Mucosa of gallbladder (tissue), 1 donor: ENCODE measurements at regions not wholly inside any gene's neighbourhood (a gene's known extent, or its start where the extent isn't known, plus 50 kb on each side); places are given as distances from the start of the nearest gene placed in this dataset.

Experiments used
- DNase-seq: peaks from one replicate; pipeline ENCODE4 v3.0.0-alpha.2; 2020; ENCODE audit warnings: low spot score
- donor health status: DM: no; HTN: no; CAD: no.

DNA sequence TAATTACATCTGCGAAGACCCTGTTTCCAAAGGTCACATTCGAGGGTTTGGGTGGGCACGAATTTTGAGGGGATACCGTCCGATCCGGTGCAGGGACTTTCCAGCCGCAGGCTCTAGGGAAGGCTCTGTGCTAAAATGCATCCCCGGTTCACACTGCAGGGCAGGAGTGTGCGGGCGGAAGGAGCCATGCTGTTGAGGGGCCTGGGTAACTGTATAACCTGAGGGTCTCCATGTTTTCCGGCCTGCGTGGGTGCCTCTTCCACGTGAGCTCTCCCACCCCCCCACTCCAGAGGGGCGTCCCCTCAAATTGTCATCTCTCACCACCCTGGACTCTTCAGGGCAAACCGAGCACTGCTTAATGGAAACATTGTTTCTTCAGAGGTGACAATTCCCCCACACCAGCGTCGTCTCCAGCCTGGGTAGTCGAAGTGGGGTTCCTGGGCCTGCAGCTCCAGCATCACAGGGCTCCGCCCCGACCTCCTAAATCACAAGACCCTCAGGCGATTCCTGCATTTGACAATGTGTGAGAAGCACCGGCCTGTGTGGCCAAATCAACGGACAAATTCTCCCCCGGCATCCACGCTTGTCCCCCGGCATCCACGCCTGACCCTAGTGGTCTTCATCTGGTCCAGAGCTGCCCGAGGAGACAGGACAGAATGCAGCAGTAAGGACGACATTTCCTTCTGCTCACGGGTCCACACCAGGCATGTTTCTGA lies 51.2 kb downstream of the FOXL3 start:
- no peak for DNase-seq

DNA sequence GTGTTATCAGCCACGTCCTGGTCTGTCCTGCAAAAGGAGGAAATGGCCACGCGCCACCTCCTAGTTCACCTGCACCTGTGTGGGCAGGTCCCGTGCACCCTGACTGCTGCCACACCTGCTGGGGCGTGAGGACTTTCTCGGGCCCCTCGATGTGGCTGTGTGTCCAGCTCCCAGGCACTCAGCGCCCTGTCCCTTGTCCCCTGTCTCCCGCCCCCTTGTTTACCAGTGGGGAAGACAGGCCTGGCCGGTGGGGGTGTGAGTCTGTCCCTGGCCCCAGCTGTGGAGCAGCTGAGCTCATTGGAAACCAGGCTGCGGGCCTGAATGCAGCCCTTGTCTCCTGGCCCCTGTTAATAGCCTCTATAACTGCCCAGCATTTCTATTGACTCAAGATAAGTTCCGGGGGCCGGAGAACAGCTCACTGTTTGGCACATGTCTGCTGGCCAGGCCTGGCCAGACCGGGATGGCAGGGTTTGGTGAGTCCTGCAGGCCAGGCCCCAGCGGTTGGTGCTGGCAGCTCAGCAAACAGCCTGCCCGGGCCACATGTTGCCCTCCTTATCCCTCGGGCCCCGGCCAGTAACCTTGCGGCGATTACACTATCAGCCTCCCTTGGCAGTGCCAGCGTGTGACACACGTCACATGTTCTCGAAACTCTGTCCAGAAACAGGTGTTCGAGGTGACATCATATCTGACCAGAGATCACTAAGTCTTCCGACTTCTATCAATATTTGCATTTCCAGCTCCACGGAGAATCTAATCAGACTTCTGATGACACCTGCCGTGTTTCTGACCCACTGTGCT lies 52.1 kb downstream of the FOXL3 start:
- peak; percentile 87 for DNase-seq

DNA sequence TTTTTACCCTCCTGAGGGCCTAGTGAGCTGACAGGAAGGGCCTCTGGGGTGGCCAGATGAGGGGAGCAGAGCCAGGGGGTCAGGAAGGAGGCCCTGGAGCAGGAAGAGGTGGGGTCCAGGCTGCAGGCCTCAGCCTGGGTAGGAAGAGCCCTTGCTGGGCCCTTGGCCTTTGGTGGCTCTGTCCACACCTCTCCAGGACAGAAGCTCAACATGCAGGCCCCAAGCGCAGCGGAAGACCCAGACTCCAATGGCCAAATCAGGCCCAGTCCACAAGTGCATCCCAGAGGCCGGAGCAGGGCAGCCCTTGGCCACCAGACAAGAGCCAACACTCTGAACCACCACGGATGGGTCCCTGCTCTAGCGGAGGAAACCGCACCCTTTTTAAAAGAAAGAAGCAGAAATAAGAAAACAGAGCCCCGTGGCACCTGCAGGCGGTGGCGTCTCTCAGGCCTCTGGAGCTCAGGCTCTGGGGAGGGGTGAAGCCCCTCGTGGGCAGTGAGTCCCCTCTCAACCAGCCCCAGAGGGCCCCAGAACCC lies 52.8 kb downstream of the FOXL3 start:
- no peak for DNase-seq

DNA sequence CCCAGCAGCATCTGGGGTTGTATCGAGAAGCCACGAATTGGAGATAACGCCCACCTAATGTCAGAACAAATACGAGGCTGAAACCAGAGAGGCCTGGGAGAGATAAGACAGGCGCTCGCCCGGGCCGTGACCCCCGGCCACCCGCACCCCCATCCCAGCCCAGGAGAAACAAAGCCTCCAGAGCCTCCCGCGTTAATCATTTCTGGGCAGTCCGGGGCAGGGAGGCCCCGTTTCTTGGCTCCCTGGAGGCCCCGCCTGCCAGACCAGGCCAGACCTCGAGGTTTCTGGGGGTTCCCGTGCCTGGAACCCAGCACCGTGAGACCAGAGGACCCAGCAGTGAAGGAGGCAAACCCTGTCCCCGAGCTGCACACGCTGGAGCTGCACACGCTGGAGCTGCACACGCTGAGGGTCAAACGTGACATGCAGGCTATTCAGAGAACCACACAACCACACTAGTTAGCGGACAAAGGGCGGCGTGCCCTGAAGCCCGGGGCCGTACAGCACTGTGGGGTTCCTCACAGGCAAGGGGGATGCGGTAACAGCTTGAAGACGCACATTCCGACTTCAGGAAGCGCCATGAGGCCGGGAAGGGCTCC lies 53.4 kb downstream of the FOXL3 start:
- DNase-seq, result no peak

DNA sequence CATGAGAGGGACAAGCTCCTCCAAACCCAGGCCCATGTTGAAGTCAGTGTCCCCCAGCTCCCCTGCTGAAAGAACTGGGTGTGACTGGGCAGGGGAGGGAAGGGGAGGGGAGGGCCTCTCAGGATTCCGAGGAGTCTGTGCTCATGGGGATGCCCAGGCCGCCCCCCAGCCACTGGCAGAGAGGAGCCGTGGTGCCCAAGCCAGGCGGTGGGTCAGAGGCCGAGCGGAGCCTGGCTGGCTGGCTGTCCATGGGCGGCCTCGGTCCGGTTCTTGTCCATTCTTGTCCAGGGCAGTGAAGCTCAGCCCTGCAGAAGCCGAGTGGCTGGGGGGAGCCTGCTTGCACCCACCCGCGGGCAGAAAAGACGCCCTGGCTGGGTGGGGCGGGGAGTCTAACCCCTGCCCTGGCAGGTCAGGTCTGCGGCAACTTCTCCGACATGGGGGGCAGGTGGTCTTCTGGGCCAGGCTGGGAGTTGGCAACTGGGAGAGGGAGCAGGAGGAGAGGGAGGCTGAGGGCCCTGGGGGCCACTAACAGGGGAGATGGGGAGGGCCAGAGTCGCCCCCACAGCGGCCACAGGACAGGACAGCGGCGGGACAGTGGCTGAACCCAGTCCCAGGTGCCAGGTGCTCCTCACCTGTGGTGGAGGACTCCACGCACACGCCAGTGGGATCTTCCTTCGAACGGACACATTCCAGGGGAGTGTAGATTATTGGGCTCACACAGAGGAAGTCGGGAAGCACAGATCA lies 54.1 kb downstream of the FOXL3 start:
- no peak for DNase-seq

DNA sequence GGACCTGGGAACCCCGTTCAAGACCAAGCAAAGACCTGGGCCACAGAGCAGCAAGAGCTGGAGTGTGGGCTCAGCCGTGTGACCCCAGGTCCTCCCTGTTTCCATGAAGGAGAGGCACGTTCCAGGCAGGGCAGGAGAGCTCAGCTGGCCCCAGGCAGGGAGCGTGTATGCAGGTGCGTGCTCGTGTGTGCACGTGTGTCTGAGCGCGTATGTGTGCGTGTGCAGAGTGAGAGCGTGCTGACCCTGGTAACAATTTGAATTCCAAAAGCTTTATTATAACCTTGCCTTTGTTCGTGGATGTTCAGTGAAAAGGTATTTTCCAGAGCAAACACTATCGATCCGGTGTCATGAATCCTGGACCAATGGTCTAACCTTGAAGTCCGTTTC lies 54.6 kb downstream of the FOXL3 start:
- no peak for DNase-seq

DNA sequence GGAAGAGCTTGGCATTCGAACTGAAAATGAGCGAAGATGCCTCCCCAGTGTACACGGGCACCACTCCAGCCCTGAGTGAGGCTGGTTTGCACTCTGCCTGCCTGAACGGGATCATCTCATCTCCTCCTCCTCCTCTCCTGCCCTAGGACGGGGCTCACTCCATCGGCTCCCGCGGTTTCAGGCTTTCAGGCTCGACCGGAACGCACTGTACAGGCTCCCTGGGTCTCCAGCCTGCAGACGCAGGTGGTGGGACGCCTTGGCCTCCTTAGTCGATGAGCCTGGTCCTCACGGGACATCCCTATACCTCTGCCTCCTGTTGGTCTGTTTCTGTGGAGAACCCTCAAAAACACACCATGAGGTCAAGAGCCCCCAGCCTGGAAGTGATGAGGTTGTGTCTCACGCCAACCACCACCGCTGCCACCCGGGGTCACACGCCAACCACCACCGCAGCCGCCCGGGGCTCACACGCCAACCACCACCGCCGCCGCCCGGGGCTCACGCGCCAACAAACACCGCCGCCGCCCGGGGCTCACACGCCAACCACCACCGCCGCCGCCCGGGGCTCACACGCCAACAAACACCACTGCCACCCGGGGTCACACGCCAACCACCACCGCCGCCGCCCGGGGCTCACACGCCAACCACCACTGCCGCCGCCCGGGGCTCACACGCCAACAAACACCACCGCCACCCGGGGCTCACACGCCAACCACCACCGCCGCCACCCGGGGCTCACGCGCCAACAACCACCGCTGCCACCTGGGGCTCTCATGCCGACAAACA lies 56.3 kb downstream of the FOXL3 start:
- DNase-seq, result no peak

DNA sequence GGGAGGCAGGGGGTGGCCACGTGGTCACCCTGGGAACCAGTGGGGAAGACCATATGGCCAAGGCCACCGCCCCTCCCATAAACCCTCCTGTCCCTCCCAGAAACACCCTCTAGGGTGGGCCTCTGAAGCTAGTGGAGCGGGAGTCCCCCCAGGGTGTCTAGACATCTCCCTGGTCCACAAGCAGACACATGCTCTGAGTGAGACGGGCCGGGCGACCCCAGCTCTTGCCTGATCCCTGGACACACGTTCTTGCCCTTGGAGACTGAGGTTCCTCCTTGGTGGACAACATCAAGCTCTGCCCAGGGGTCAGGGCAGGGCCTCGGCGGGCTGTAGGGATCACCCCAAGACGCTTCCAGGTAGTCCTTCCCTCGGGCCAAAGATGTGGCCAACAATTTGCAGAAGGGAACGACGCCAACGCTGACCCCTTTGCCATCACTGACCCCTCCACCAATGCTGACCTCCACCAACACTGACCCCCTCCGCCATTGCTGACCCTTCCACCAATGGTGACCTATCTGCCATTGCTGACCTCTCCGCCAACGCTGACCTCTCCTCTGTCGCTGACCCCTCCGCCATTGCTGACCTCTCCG lies 57.1 kb downstream of the FOXL3 start:
- DNase-seq, result no peak

DNA sequence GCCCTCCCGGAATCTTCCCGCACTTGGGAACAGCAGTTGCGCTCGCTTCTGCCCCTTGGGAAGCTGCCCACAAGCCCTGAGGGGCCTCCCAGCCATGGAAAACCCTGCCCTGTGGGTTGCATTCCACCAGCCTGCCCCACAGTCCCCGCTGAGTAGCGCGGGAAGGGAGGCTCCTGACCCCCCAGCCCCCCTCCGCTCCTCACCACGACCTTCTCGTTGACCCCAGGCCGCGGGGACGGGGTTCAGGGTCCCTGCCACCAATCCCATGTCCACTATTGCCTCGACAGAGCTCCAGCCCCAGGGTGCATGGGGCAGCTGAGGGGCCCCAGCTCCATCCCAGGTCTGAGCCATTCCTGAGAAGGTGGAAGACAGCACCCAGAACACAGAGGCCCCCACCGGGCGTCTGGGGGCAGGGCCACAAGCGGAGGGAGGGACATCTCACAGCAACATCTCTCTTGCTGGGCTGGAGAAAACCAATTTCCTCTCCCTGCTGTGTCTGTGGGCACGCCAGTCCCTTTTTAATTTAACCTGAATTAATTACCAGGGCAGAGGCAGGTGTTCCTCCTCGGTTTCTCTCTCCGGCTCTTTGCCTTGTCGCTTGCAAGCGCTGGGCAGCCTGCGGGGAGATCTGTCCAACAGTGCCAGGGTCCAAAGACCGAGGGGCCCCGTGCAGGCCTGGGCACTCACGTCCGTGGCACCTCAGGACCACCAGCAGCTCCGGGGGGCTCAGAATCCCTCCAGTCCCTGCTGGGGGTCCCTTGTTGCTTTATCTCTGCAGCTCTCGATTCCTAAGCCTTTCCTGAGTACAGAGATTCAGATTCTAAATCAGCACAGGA lies 57.9 kb downstream of the FOXL3 start:
- no peak for DNase-seq

DNA sequence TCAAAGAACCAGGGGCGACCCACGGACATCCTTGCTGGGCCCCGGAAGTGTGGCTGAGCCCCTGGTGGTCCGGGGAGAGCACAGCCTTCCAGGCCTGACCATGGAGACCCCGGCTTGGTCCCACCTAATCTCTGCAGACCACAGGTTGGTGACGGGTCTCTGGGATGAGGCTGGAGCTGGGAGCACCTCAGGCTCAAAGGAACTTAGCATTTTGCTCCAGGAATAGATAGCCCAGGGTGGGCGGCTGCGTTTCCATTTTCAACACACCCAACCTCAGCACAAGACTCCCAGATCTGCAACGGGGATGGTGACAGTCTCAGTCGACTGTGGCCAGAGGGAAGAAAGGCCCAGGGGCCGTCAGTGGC lies 58.5 kb downstream of the FOXL3 start:
- DNase-seq, result no peak

DNA sequence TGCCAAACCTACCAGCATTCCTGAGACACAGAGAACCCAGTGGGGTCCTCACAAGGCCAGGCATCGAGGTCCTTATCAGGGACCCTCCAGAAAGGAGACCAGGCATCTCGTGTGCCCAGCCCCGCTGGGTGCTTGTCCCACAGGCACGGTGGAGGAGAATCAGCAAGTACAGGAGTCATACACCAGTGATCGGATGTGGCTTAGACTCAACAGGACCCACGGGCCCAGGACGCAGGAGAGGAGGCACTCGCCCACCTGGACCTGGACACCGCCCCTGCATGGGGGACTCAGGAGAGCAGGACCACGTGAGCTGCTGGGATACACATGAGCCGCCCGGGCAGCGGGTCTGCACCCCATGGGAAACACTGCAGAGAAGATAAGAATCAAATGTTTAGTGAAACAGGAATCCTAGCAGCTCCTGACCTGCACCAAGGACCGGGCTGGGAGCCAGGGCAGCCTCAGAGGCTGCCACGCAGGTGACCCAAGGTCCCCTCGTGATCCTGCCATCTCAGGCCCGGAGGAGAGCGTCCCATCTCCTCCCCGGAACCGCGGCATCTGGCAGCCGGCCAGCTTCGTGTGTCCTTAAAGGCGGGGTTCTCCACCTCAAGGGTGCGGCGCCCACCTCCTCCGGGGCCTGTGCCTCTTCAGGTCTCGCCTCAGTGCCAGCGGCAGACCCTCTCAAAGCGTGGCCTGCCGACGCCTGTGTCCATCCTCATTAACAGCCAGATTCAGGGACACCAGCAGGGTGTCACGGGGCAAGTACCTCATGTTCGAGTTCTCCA lies 59.2 kb downstream of the FOXL3 start:
- no peak for DNase-seq

DNA sequence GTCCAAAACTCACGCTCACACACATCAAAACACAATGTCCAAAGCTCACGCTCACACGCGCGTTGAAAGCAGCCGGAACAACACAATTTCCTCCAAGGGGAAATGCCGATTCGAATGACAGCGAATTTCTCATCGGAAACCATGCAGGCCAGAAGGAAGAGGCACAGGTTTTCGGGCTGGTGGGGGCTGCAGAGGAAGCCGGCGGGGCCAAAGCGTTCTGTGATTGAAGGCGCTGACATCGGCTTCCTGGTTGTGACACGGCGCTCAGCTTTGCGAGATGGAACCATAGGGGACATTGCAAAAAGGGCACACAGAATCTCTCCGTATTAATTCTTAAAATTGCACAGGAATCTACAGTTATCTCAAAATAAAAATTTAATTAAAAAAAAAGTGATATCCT lies 61.3 kb downstream of the FOXL3 start:
- DNase-seq, result no peak

DNA sequence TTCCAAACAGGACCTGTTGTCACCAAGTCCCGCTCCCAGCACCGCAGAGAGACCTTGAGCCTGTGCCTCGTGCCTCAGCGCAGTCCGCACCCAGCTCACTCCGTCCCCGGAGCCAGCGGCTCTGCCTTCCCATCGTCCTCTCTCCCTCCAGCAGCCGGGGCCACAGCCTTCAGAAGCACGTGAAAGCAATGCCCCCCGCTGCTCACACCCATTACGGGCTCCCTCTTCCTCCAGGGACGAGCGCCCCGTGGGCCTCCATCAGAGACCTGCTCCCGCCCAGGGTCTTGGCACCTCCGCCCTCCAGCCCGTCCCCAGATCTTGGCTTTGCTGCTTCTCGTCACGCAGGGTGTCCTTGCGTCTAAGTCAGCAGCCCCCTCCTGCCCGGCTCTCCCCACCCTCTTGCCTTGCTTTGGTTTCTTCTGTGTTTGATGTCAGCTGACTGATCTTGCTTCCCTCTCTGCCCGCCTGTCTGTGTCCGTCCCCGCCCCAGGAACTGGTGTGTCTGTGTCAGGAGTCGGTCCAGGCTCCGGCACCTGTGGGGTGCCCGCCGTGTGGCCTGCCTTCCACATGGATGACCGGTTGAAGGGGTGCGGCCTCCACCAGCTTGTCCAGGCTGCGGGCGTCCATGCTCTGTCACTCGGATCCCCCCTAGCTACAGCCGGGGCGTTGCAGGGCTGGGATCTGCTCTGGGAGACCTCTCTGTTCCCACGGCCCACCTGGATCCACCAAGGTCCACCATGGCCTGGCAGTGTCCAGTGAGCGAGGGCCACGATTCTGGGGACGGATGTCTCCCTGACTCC lies 61.9 kb downstream of the FOXL3 start:
- no peak for DNase-seq

DNA sequence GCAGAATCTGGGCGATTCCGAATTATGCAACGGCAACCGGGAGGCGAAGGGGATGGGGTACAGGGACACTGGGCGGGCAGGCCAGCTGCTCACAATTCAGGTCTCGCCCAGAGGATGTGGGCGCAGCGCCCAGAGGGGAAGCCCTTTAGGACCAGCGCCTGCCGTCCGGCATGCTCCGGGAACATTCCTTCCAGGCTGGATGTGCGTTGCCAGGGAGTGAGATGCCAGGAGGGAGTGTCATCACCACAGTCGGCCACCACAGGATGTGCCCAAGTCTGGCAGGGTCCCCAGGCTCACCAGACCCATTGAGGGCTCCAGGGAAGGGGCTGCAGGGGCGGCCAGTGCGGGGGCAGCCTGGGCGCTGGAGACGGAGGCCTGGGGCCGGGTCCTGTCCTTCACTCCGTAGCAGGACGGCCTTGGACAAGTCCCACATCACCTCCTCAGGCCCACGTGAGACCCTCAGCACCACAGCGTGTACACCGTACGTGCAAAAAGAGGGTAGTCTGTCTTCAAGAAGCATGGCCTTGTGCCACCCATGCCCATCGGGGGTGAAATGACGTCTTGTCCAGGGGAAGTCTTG lies 63.9 kb downstream of the FOXL3 start:
- no peak for DNase-seq

DNA sequence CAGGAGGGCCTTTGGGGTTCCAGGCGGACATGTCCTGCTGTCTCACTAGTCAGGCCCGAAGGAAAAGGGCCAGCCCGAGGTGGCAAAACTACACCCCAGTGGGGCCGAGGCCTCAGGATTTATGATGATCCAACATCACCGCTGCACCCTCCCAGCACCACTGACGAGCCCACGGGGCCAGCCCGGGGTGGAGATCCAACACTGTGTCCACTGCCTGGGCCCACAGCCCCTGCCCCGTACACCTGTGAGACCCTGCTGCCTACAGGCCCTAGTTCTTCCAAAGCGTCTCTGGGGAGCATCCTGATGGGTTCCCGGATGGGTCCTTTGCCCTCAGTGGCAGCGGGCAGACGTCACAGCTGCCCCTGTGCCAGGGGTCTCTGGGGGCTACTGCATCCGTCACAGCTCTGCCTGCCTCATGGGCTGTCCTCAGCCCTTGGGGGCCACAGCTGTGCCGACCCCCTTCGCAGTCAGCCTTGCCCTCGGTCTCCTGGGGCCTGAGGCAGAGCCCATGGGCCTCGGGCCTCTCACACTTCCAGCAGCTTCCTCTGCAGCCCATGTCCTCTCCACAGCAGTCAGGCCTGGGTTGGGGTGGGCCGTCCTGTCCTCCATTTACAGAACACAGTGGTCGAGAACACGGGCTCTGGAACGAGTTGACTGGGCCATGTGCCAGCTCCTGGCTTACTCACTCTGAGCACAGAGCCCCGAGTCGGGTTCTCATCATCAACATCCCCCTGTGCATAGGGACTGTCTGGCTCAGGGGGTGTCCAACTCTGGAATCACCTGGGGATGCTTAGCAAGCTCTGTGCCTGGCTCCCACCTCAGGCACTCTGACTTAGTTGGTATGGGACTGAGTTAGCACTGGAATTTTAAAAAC lies 64.9 kb downstream of the FOXL3 start:
- no peak for DNase-seq

DNA sequence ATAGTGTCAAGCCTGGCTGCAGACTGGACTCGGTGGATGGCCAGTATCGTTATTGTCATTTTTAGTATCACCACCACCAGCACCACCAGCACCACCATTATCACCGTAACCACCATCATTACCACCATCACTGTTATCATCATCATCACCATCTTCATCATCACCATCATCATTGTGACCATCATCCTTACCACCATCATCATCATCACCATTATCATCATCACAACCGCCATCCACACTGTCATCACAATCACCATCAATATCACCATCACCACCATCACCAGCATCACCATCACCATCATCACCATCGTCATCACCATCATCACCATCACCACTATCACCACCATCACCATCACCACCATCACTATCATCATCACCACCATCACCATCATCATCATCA lies 65.6 kb downstream of the FOXL3 start:
- DNase-seq, result no peak

DNA sequence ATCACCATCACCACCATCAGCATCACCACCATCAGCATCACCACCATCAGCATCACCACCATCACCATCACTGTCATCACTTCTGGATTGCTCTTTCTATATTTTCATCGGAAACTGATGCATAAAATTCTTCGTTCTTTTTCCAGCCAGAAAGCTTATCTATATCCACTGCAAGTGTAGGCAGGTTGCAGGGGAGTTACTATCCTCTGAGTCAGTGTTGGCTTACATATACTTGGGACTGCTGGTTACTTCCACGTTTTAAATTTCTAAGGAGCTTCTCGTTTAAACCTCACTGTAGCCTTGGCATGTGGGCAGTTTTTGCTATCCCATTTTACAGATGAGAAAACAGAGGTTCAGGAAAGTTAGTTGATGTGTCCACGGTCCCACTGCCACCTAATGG lies 66.1 kb downstream of the FOXL3 start:
- DNase-seq, result no peak
